Type B pancreatic cell (in vitro differentiated cells): ENCODE measurements at regions not wholly inside any gene's neighbourhood (a gene's known extent, or its start where the extent isn't known, plus 50 kb on each side); places are given as distances from the start of the nearest gene placed in this dataset.

Experiments
- DNase-seq: peaks from one replicate; pipeline ENCODE4 v3.0.0; 2021; ENCODE audit warnings: mixed read lengths; ENCODE audit not compliant: unreplicated experiment; ENCODE audit errors: extremely low spot score
- H3K27ac Mint-ChIP-seq: 2 replicates; pipeline ENCODE4 v1.8.0; 2021; ENCODE audit warnings: mild to moderate bottlenecking, mixed read lengths
- H3K27me3 Mint-ChIP-seq: 2 replicates; pipeline ENCODE4 v1.8.0; 2021; ENCODE audit warnings: mixed read lengths
- H3K36me3 Mint-ChIP-seq: 2 replicates; pipeline ENCODE4 v1.8.0; 2021; ENCODE audit warnings: mixed read lengths
- H3K4me1 Mint-ChIP-seq: one replicate; pipeline ENCODE4 v1.8.0; 2021; ENCODE audit warnings: mixed read lengths; ENCODE audit not compliant: unreplicated experiment
- H3K4me3 Mint-ChIP-seq: 2 replicates; pipeline ENCODE4 v1.8.0; 2021; ENCODE audit warnings: mild to moderate bottlenecking, mixed read lengths
- H3K9me3 Mint-ChIP-seq: 2 replicates; pipeline ENCODE4 v1.8.0; 2021; ENCODE audit warnings: mixed read lengths
- CTCF ChIP-seq: fragments of 200-600 bp; sonication (generic); conservative IDR thresholded peaks from 2 replicates; pipeline ENCODE4 v1.5.0; 2021; ENCODE audit warnings: antibody characterized with exemption, mild to moderate bottlenecking

DNA sequence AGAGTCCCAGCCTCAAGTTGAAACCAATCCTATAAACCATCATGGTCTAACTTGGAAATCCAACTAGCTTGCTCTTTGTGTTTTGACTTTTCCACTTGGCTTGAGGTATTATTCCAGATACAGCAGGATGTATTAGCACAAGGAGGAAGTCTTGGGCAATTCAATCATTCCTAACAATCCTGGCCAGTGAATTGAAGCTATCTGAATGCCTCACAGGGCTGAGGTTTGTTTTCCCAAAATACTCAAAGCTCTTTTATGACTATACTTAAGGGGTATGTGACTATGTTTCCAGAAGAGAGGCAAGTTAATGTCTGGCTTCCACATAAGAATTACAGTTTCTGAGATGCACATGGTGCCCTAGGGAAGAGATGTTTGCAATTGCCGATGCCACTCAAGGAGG lies 66.8 kb upstream of the SH3RF1 start:
- Mint-ChIP-seq H3K4me3 (no peak overlapping the region), H3K9me3 (no peaks in the 10 kb centered on the region), H3K36me3 (no peaks in the 10 kb centered on the region), H3K27ac (no peak overlapping the region), H3K4me1 (no peaks in the 10 kb centered on the region), H3K27me3 (peaks cover 20% of the 10 kb centered on the region)
- TF ChIP-seq CTCF: no peak
- no peak for DNase-seq

GRCh38 chr4:169335331-169335730 lies 64.6 kb upstream of the SH3RF1 start:
- DNase-seq: no peak
- Mint-ChIP-seq H3K36me3 (no peaks in the 10 kb centered on the region), H3K27ac (peak overlapping the region; percentile 34), H3K4me3 (peak overlapping the region; percentile 42), H3K4me1 (no peaks in the 10 kb centered on the region), H3K27me3 (peaks cover 21% of the 10 kb centered on the region), H3K9me3 (no peaks in the 10 kb centered on the region)
- TF ChIP-seq CTCF: no peak

DNA sequence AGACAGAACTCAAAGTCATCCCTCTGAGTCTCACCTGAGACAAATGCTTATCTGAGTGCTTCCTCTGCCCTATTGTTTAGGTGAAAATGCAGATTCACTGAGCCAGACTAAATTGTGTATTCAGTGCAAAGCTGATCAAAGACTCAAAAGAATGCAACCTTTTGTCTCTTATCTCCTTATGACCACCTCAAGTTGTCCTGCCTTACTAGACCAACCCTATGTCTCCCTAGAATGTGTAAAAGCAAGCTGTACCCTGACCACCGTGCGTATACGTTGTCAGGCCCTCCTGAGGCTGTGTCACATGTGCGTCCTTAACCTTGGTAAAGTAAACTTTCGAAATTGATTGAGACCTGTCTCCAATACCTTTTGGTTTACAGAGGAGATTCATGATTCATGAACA lies 63.6 kb upstream of the SH3RF1 start:
- H3K27me3 Mint-ChIP-seq: peaks cover 19% of the 10 kb centered on the region
- no peak for DNase-seq

GRCh38 chr4:169333265-169333664 lies 62.5 kb upstream of the SH3RF1 start:
- Mint-ChIP-seq H3K27ac (no peak overlapping the region), H3K4me1 (no peaks in the 10 kb centered on the region), H3K36me3 (no peaks in the 10 kb centered on the region), H3K4me3 (no peak overlapping the region), H3K27me3 (peaks cover 17% of the 10 kb centered on the region), H3K9me3 (no peaks in the 10 kb centered on the region)
- TF ChIP-seq CTCF: no peak
- no peak for DNase-seq

More for the DNA sequence above, 63.6 kb upstream of the SH3RF1 start:
- no peak overlapping the region for H3K4me3 Mint-ChIP-seq
- no peaks in the 10 kb centered on the region for H3K36me3 Mint-ChIP-seq
- H3K27ac Mint-ChIP-seq: no peak overlapping the region
- TF ChIP-seq CTCF: no peak
- no peaks in the 10 kb centered on the region for H3K4me1 Mint-ChIP-seq
- H3K9me3 Mint-ChIP-seq: no peaks in the 10 kb centered on the region

- no peak overlapping the region for H3K27ac Mint-ChIP-seq
- TF ChIP-seq CTCF: no peak
- no peaks in the 10 kb centered on the region for H3K36me3 Mint-ChIP-seq
Observed at GRCh38 chr4:169332583-169332982, 61.8 kb upstream of the SH3RF1 start.

GRCh38 chr4:169330811-169331210 lies 60.1 kb upstream of the SH3RF1 start:
- DNase-seq: no peak
- peaks cover 6% of the 10 kb centered on the region for H3K9me3 Mint-ChIP-seq
- peaks cover 4% of the 10 kb centered on the region for H3K36me3 Mint-ChIP-seq
- H3K27ac Mint-ChIP-seq: no peak overlapping the region
- TF ChIP-seq CTCF: no peak
- no peak overlapping the region for H3K4me3 Mint-ChIP-seq
- no peaks in the 10 kb centered on the region for H3K4me1 Mint-ChIP-seq
- H3K27me3 Mint-ChIP-seq: peaks cover 18% of the 10 kb centered on the region

More at GRCh38 chr4:169332583-169332982, 61.8 kb upstream of the SH3RF1 start:
- H3K4me1 Mint-ChIP-seq: no peaks in the 10 kb centered on the region
- no peak for DNase-seq
- H3K9me3 Mint-ChIP-seq: no peaks in the 10 kb centered on the region
- no peak overlapping the region for H3K4me3 Mint-ChIP-seq
- H3K27me3 Mint-ChIP-seq: peaks cover 18% of the 10 kb centered on the region
